ENCODE measurements at regions not wholly inside any gene's neighbourhood (a gene's known extent, or its start where the extent isn't known, plus 50 kb on each side); places are given as distances from the start of the nearest gene placed in this dataset.

DNA sequence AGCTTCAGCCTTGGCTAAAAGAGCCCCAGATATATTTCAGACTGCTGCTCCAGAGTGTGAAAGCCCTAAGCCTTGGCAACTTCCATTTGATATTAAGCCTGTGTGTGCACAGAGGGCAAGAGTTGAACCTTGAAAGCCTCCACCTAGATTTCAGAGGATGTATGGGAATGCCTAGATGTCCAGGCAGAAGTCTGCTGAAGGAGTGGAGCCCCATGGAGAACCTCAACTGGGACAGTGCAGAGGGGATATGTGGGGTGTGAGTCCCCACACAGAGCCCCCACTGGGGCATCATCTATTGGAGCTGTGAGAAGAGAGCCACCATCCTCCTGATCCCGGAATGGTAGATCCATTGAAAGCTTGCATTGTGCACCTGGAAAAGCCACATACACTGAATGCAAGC, 1784.8 kb upstream of the CDH9 start:
- Mint-ChIP-seq H3K4me3 (ENCODE audit: low read depth, unreplicated experiment) (no peak overlapping the region), H3K27ac (ENCODE audit: unreplicated experiment) (no peak overlapping the region), H3K9me3 (ENCODE audit: low read depth, unreplicated experiment) (peaks cover 5% of the 10 kb centered on the region), H3K27me3 (ENCODE audit: unreplicated experiment) (no peaks in the 10 kb centered on the region), H3K36me3 (ENCODE audit: insufficient read depth, unreplicated experiment) (no peaks in the 10 kb centered on the region), H3K4me1 (ENCODE audit: low read depth, unreplicated experiment) (no peaks in the 10 kb centered on the region)
- BruUV-seq (replicated peaks): no TSS peak
- TF ChIP-seq, protein P1, sequence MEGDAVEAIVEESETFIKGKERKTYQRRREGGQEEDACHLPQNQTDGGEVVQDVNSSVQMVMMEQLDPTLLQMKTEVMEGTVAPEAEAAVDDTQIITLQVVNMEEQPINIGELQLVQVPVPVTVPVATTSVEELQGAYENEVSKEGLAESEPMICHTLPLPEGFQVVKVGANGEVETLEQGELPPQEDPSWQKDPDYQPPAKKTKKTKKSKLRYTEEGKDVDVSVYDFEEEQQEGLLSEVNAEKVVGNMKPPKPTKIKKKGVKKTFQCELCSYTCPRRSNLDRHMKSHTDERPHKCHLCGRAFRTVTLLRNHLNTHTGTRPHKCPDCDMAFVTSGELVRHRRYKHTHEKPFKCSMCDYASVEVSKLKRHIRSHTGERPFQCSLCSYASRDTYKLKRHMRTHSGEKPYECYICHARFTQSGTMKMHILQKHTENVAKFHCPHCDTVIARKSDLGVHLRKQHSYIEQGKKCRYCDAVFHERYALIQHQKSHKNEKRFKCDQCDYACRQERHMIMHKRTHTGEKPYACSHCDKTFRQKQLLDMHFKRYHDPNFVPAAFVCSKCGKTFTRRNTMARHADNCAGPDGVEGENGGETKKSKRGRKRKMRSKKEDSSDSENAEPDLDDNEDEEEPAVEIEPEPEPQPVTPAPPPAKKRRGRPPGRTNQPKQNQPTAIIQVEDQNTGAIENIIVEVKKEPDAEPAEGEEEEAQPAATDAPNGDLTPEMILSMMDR (IDR thresholded peaks at IDR 0.05; ENCODE audit: unreplicated experiment): no peak
- intact Hi-C loops (cut with micrococcal nuclease; ENCODE audit: unreplicated experiment): no loop called here
- no peak for DNase-seq
- CTCF ChIA-PET: no interaction called here

DNA sequence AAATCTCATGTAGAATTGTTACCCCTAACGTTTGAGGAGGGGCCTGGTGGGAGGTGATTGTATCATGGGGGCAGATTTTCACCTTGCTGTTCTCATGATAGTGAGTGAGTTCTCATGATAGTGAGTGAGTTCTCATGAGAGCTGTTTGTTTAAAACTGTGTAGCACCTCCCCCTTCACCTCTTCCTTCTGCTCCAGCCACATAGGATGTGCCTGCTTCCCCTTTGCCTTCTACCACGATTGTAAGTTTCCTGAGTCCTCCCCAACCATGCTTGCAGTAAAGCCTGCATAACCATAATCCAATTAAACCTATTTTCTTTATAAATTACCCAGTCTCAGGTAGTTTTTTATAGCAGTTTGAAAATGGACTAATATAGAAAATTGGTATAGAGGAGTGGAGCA, 1783.7 kb upstream of the CDH9 start:
- TF ChIP-seq, protein P1 (IDR thresholded peaks at IDR 0.05; ENCODE audit: unreplicated experiment): no peak
- no peak overlapping the region for H3K27ac Mint-ChIP-seq (ENCODE audit: unreplicated experiment)
- no peak for DNase-seq
- no peaks in the 10 kb centered on the region for H3K36me3 Mint-ChIP-seq (ENCODE audit: insufficient read depth, unreplicated experiment)
- intact Hi-C loops (cut with micrococcal nuclease; ENCODE audit: unreplicated experiment): no loop called here
- H3K4me3 Mint-ChIP-seq (ENCODE audit: low read depth, unreplicated experiment): no peak overlapping the region
- H3K9me3 Mint-ChIP-seq (ENCODE audit: low read depth, unreplicated experiment): peaks cover 7% of the 10 kb centered on the region
- CTCF ChIA-PET: no interaction called here
- H3K4me1 Mint-ChIP-seq (ENCODE audit: low read depth, unreplicated experiment): no peaks in the 10 kb centered on the region
- no peaks in the 10 kb centered on the region for H3K27me3 Mint-ChIP-seq (ENCODE audit: unreplicated experiment)
- BruUV-seq (replicated peaks): no TSS peak

DNA sequence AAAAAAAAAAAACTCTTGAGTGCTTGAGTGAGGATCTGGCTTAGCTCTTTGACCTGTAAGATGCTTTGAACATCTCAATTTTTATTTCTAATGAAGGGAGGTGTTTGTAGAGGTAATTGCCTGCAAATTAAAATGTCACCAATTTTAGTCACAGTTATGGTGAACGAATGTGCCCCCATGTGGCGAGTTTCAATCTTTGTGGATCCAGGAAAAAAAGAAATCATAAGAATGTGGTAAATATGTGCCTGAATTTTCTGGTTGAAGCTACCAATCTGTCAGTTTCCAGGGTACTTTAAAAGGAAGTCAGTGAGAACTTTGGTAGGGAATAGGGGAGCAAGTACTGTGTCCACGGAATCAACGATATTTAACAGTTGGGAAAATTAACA, 1772.4 kb upstream of the CDH9 start:
- intact Hi-C loops (cut with micrococcal nuclease; ENCODE audit: unreplicated experiment): no loop called here
- Mint-ChIP-seq H3K36me3 (ENCODE audit: insufficient read depth, unreplicated experiment) (no peaks in the 10 kb centered on the region), H3K4me3 (ENCODE audit: low read depth, unreplicated experiment) (no peak overlapping the region), H3K9me3 (ENCODE audit: low read depth, unreplicated experiment) (no peaks in the 10 kb centered on the region), H3K27me3 (ENCODE audit: unreplicated experiment) (no peaks in the 10 kb centered on the region), H3K4me1 (ENCODE audit: low read depth, unreplicated experiment) (no peaks in the 10 kb centered on the region), H3K27ac (ENCODE audit: unreplicated experiment) (no peak overlapping the region)
- DNase-seq: no peak
- CTCF ChIA-PET: no interaction called here
- TF ChIP-seq, protein P1 (IDR thresholded peaks at IDR 0.05; ENCODE audit: unreplicated experiment): no peak
- no TSS peak for BruUV-seq (replicated peaks)

DNA sequence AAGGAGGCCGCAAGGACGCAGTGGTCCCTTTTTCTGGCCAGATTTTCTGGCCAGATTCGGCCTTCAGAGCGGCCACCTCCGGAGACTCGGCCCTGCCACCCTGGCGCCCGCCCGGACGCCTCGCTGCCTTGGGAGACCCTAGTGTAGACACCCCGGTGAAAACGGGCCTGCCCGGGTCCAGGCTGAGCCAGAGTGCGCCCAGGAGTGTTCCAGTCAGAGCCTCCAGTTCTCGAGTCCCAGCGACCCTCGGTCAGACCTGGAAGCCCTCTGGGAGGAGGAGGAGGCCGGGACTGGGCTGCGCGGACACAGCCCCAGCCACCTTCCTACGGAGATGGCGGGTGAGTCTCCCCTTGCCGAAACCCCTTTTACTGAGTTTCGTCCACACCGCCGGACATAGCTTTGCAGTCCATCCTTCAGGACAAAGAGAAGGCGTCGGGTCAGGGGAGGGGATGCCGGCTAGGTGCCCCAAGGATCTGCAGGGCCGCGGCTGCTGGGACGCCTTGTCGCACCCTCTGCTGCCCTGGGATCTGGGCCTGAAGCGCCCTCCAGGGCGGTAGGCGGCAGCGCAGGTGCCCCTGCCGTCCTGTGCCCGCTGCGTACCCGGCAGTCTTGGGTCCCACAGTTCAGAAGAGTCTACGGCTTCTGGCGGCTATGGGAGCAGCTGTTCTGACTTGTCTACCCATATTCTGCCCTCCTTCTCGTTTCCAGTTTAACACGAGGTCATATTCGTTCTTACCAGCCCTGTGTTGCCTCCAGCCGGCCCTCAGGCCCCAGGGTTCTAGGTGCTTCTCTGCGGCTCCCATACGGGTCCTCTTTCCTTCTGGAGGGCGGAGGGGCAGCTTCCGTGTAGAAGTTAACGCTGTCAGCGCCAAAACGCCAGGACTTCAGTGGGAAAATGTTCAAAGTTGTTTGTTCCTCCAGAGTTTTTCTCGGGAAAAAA, 1771.7 kb upstream of the CDH9 start:
- H3K36me3 Mint-ChIP-seq (ENCODE audit: insufficient read depth, unreplicated experiment): no peaks in the 10 kb centered on the region
- H3K9me3 Mint-ChIP-seq (ENCODE audit: low read depth, unreplicated experiment): no peaks in the 10 kb centered on the region
- H3K4me3 Mint-ChIP-seq (ENCODE audit: low read depth, unreplicated experiment): no peak overlapping the region
- no TSS peak for BruUV-seq (replicated peaks)
- TF ChIP-seq, protein P1 (IDR thresholded peaks at IDR 0.05; ENCODE audit: unreplicated experiment): no peak
- H3K27me3 Mint-ChIP-seq (ENCODE audit: unreplicated experiment): no peaks in the 10 kb centered on the region
- no peak overlapping the region for H3K27ac Mint-ChIP-seq (ENCODE audit: unreplicated experiment)
- intact Hi-C loops (cut with micrococcal nuclease; ENCODE audit: unreplicated experiment): no loop called here
- no peak for DNase-seq
- CTCF ChIA-PET: no interaction called here
- no peaks in the 10 kb centered on the region for H3K4me1 Mint-ChIP-seq (ENCODE audit: low read depth, unreplicated experiment)
